ENCODE measurements at regions not wholly inside any gene's neighbourhood (a gene's known extent, or its start where the extent isn't known, plus 50 kb on each side); places are given as distances from the start of the nearest gene placed in this dataset.

GRCh38 chr3:56672-57071 is 139.9 kb upstream of the CHL1 start:
- ATAC-seq (ENCODE audit: low read depth) (no peak), DNase-seq (no peak)
- Mint-ChIP-seq H3K36me3 (no peaks in the 10 kb centered on the region), H3K4me1 (no peaks in the 10 kb centered on the region), H3K4me3 (no peak overlapping the region), H3K27me3 (peaks cover 2% of the 10 kb centered on the region), H3K9me3 (no peaks in the 10 kb centered on the region), H3K27ac (no peak overlapping the region)
- POLR2A ChIA-PET: no interaction called here

- Mint-ChIP-seq H3K4me1 (no peaks in the 10 kb centered on the region), H3K27me3 (no peaks in the 10 kb centered on the region), H3K9me3 (no peaks in the 10 kb centered on the region), H3K27ac (no peak overlapping the region), H3K4me3 (no peak overlapping the region), H3K36me3 (no peaks in the 10 kb centered on the region)
- POLR2A ChIA-PET: no interaction called here
- DNase-seq (no peak), ATAC-seq (ENCODE audit: low read depth) (no peak)
Observed at GRCh38 chr3:59854-60253, 136.7 kb upstream of the CHL1 start.

- no peak overlapping the region for H3K4me3 Mint-ChIP-seq
- no peaks in the 10 kb centered on the region for H3K36me3 Mint-ChIP-seq
- POLR2A ChIA-PET: no interaction called here
- H3K4me1 Mint-ChIP-seq: no peaks in the 10 kb centered on the region
- no peaks in the 10 kb centered on the region for H3K9me3 Mint-ChIP-seq
- no peaks in the 10 kb centered on the region for H3K27me3 Mint-ChIP-seq
- ATAC-seq (ENCODE audit: low read depth) (no peak), DNase-seq (no peak)
- no peak overlapping the region for H3K27ac Mint-ChIP-seq
Observed at GRCh38 chr3:63095-63765, 133.3 kb upstream of the CHL1 start.

- no peaks in the 10 kb centered on the region for H3K4me1 Mint-ChIP-seq
- no peaks in the 10 kb centered on the region for H3K27me3 Mint-ChIP-seq
- H3K27ac Mint-ChIP-seq: no peak overlapping the region
- H3K9me3 Mint-ChIP-seq: no peaks in the 10 kb centered on the region
- POLR2A ChIA-PET: no interaction called here
- no peaks in the 10 kb centered on the region for H3K36me3 Mint-ChIP-seq
- no peak overlapping the region for H3K4me3 Mint-ChIP-seq
- ATAC-seq (ENCODE audit: low read depth): no peak
- no peak for DNase-seq
Observed at GRCh38 chr3:69690-70089, 126.9 kb upstream of the CHL1 start.

GRCh38 chr3:72776-73175 is 123.8 kb upstream of the CHL1 start:
- Mint-ChIP-seq H3K4me3 (no peak overlapping the region), H3K9me3 (no peaks in the 10 kb centered on the region)
- ATAC-seq (ENCODE audit: low read depth): no peak

GRCh38 chr3:73271-73670 is 123.3 kb upstream of the CHL1 start:
- H3K9me3 Mint-ChIP-seq: no peaks in the 10 kb centered on the region
- DNase-seq (no peak), ATAC-seq (ENCODE audit: low read depth) (no peak)
- H3K4me1 Mint-ChIP-seq: no peaks in the 10 kb centered on the region
- H3K36me3 Mint-ChIP-seq: no peaks in the 10 kb centered on the region
- H3K27me3 Mint-ChIP-seq: no peaks in the 10 kb centered on the region
- POLR2A ChIA-PET: no interaction called here
- no peak overlapping the region for H3K27ac Mint-ChIP-seq
- H3K4me3 Mint-ChIP-seq: no peak overlapping the region

More at GRCh38 chr3:72776-73175, 123.8 kb upstream of the CHL1 start:
- Mint-ChIP-seq H3K4me1 (no peaks in the 10 kb centered on the region), H3K36me3 (no peaks in the 10 kb centered on the region), H3K27me3 (no peaks in the 10 kb centered on the region), H3K27ac (no peak overlapping the region)
- POLR2A ChIA-PET: no interaction called here
- DNase-seq: no peak

- Mint-ChIP-seq H3K27me3 (no peaks in the 10 kb centered on the region), H3K4me1 (no peaks in the 10 kb centered on the region), H3K36me3 (no peaks in the 10 kb centered on the region), H3K4me3 (no peak overlapping the region), H3K9me3 (peaks cover 2% of the 10 kb centered on the region), H3K27ac (no peak overlapping the region)
- POLR2A ChIA-PET: no interaction called here
- ATAC-seq (ENCODE audit: low read depth) (no peak), DNase-seq (no peak)
Observed at GRCh38 chr3:74676-75243, 121.8 kb upstream of the CHL1 start.

- Mint-ChIP-seq H3K9me3 (peaks cover 2% of the 10 kb centered on the region), H3K27ac (no peak overlapping the region), H3K4me3 (no peak overlapping the region), H3K27me3 (no peaks in the 10 kb centered on the region), H3K36me3 (no peaks in the 10 kb centered on the region), H3K4me1 (no peaks in the 10 kb centered on the region)
- DNase-seq (no peak), ATAC-seq (ENCODE audit: low read depth) (no peak)
- POLR2A ChIA-PET: no interaction called here
Observed at GRCh38 chr3:75260-75659, 121.3 kb upstream of the CHL1 start.

- H3K27ac Mint-ChIP-seq: no peak overlapping the region
- no peak overlapping the region for H3K4me3 Mint-ChIP-seq
- no peaks in the 10 kb centered on the region for H3K4me1 Mint-ChIP-seq
- POLR2A ChIA-PET: no interaction called here
- no peaks in the 10 kb centered on the region for H3K27me3 Mint-ChIP-seq
- DNase-seq (no peak), ATAC-seq (ENCODE audit: low read depth) (no peak)
- H3K9me3 Mint-ChIP-seq: peaks cover 2% of the 10 kb centered on the region
- no peaks in the 10 kb centered on the region for H3K36me3 Mint-ChIP-seq
Observed at GRCh38 chr3:79542-79941, 117.0 kb upstream of the CHL1 start.

- Mint-ChIP-seq H3K36me3 (no peaks in the 10 kb centered on the region), H3K27ac (no peak overlapping the region), H3K9me3 (peaks cover 2% of the 10 kb centered on the region), H3K27me3 (no peaks in the 10 kb centered on the region), H3K4me3 (no peak overlapping the region), H3K4me1 (no peaks in the 10 kb centered on the region)
- POLR2A ChIA-PET: no interaction called here
- DNase-seq (no peak), ATAC-seq (ENCODE audit: low read depth) (no peak)
Observed at GRCh38 chr3:82508-82907, 114.1 kb upstream of the CHL1 start.

GRCh38 chr3:83096-83495 is 113.5 kb upstream of the CHL1 start:
- H3K36me3 Mint-ChIP-seq: no peaks in the 10 kb centered on the region
- ATAC-seq (ENCODE audit: low read depth) (no peak), DNase-seq (no peak)
- no peaks in the 10 kb centered on the region for H3K4me1 Mint-ChIP-seq
- H3K4me3 Mint-ChIP-seq: no peak overlapping the region
- no peak overlapping the region for H3K27ac Mint-ChIP-seq
- POLR2A ChIA-PET: no interaction called here
- H3K9me3 Mint-ChIP-seq: peaks cover 2% of the 10 kb centered on the region
- no peaks in the 10 kb centered on the region for H3K27me3 Mint-ChIP-seq

GRCh38 chr3:85180-85579 is 111.4 kb upstream of the CHL1 start:
- H3K4me3 Mint-ChIP-seq: no peak overlapping the region
- POLR2A ChIA-PET: no interaction called here
- H3K4me1 Mint-ChIP-seq: no peaks in the 10 kb centered on the region
- no peak for DNase-seq
- no peaks in the 10 kb centered on the region for H3K9me3 Mint-ChIP-seq
- H3K36me3 Mint-ChIP-seq: no peaks in the 10 kb centered on the region
- ATAC-seq (ENCODE audit: low read depth): no peak
- no peaks in the 10 kb centered on the region for H3K27me3 Mint-ChIP-seq
- no peak overlapping the region for H3K27ac Mint-ChIP-seq

GRCh38 chr3:88267-88666 is 108.3 kb upstream of the CHL1 start:
- Mint-ChIP-seq H3K4me1 (no peaks in the 10 kb centered on the region), H3K9me3 (no peaks in the 10 kb centered on the region), H3K27me3 (no peaks in the 10 kb centered on the region), H3K36me3 (no peaks in the 10 kb centered on the region), H3K27ac (no peak overlapping the region), H3K4me3 (no peak overlapping the region)
- ATAC-seq (ENCODE audit: low read depth): no peak
- DNase-seq: no peak
- POLR2A ChIA-PET: no interaction called here

- ATAC-seq (ENCODE audit: low read depth): no peak
- Mint-ChIP-seq H3K4me3 (no peak overlapping the region), H3K27ac (no peak overlapping the region), H3K27me3 (no peaks in the 10 kb centered on the region), H3K4me1 (no peaks in the 10 kb centered on the region), H3K9me3 (no peaks in the 10 kb centered on the region), H3K36me3 (no peaks in the 10 kb centered on the region)
- no peak for DNase-seq
- POLR2A ChIA-PET: no interaction called here
Observed at GRCh38 chr3:93746-94145, 102.8 kb upstream of the CHL1 start.

GRCh38 chr3:96259-96658 is 100.3 kb upstream of the CHL1 start:
- no peaks in the 10 kb centered on the region for H3K4me1 Mint-ChIP-seq
- H3K27me3 Mint-ChIP-seq: no peaks in the 10 kb centered on the region
- no peak overlapping the region for H3K27ac Mint-ChIP-seq
- H3K4me3 Mint-ChIP-seq: no peak overlapping the region
- H3K9me3 Mint-ChIP-seq: no peaks in the 10 kb centered on the region
- DNase-seq (no peak), ATAC-seq (ENCODE audit: low read depth) (no peak)
- POLR2A ChIA-PET: no interaction called here
- no peaks in the 10 kb centered on the region for H3K36me3 Mint-ChIP-seq

All from activated naive CD8-positive, alpha-beta T cell treated with anti-CD3 and anti-CD28 coated beads, Interleukin-2, amount 10 ng/mL, durations not matched to agents 7 days and 5 days (primary cell).